GM19455 (cell line): ENCODE measurements at regions not wholly inside any gene's neighbourhood (a gene's known extent, or its start where the extent isn't known, plus 50 kb on each side); places are given as distances from the start of the nearest gene placed in this dataset.

ENCODE experiments used
- ATAC-seq: cut with Tn5 transposase; IDR thresholded peaks from one replicate; pipeline ENCODE4 v1.9.1; 2021; ENCODE audit not compliant: unreplicated experiment

GRCh38 chrX:78496483-78496882, 162.6 kb downstream of the RTL3 start:
- ATAC-seq: no peak

- ATAC-seq: peak; percentile 80
Observed at GRCh38 chrX:78493180-78493579, 165.8 kb upstream of the CYSLTR1 start.

GRCh38 chrX:78476701-78477100, 149.3 kb upstream of the CYSLTR1 start:
- ATAC-seq: no peak

DNA sequence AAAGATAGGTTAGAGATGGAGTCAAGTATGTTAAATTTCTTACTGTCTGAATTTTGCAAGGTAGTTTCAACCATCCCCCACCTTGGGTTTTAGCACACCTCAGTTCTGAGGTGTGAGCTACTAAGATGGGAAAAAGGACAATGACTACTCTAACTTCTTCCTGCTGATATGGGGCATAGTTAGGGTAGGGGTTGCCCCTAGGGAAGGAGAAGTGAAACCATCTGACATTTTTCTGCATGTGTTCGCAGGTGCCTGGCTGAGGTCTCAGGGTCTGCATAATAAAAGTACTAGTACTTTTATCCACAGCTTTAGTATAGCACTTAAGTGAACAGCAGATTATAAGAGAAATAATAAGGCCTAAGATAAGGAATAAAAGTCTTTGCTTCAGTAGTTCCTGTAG, 129.5 kb upstream of the CYSLTR1 start:
- ATAC-seq: no peak

GRCh38 chrX:78455901-78456300, 128.5 kb upstream of the CYSLTR1 start:
- no peak for ATAC-seq

DNA sequence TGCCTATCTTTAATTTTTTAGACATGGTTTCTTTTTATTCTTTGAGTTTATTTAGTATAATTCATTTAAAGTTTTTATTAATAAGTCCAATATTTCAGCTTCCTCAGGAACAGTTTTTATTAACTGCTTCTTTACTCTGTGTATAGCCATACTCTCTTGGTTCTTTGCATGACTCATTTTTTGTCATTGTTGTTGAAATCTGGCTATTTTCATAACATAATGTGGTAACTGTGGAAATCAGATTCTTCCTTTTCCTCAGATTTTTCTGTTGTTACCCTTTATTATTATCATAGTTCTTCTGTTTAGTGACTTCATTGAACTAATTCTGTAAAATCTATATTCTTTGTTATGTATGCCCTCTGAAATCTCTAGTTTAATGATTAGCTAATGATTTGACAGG, 124.9 kb upstream of the CYSLTR1 start:
- no peak for ATAC-seq

- no peak for ATAC-seq
Observed at GRCh38 chrX:78437621-78438020, 110.2 kb upstream of the CYSLTR1 start.

DNA sequence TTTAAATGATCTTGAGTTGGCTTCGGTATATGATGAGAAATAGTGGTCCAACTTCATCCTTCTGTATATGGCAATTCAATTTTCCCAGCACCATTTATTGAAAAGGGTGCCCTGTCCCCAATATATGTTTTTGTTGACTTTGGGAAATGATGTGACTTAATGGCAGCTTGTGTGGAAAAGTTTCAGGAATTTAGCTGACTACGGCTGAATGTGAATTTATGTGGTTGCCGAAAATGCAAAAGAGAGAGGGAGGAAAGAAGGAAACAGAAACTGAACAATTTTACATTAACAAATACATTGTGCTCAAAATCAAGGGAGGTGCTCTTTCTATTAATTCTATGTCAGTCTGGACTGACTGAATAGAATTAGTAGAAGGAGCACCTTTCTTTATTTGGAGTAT, 101.8 kb upstream of the CYSLTR1 start:
- ATAC-seq: no peak

DNA sequence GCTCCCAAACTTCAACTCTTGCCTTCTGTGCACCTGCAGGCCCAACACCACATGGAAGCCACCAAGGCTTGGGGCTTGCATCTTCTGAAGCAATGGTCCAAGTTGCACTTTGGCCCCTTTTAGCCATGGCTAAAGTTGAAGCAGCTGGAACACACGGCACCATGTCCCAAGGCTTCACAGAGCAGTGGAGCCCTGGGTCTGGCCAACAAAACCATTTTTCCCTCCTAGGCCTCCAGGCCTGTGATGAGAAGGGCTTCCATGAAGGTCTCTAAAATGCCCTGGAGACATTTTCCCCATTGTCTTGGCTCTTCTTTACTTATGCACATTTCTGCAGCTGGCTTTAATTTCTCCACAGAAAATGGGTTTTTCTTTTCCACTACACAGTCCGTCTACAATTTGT, 61.3 kb upstream of the CYSLTR1 start:
- ATAC-seq: no peak

- no peak for ATAC-seq
Observed at GRCh38 chrX:78387364-78387763, 60.0 kb upstream of the CYSLTR1 start.

DNA sequence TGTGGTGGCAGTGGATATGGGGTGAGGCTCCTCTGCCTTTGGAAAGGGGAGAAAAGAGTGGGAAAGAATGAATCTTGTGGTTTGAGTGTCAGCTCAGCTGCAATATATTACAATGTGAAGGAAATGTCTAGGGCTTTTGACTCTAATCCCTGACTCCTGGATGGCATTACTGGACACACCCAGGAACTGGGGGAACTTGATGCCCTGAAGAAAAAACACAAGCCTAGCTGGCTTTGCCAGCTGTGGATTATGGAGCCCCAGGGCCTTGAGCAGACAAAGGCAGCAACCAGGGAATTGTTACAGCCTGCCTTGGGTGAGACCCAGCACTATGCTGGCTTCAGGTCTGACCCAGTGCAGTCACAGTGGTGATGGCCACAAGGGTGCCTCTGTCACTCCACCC, 57.1 kb upstream of the CYSLTR1 start:
- no peak for ATAC-seq

GRCh38 chrX:78383594-78383993, 56.2 kb upstream of the CYSLTR1 start:
- no peak for ATAC-seq

GRCh38 chrX:78378476-78379115, 51.2 kb upstream of the CYSLTR1 start:
- ATAC-seq: no peak
